ENCODE measurements at regions not wholly inside any gene's neighbourhood (a gene's known extent, or its start where the extent isn't known, plus 50 kb on each side); places are given as distances from the start of the nearest gene placed in this dataset.

GRCh38 chr1:189681252-189681919 is 796.3 kb downstream of the BRINP3 start:
- TF ChIP-seq, protein P1, sequence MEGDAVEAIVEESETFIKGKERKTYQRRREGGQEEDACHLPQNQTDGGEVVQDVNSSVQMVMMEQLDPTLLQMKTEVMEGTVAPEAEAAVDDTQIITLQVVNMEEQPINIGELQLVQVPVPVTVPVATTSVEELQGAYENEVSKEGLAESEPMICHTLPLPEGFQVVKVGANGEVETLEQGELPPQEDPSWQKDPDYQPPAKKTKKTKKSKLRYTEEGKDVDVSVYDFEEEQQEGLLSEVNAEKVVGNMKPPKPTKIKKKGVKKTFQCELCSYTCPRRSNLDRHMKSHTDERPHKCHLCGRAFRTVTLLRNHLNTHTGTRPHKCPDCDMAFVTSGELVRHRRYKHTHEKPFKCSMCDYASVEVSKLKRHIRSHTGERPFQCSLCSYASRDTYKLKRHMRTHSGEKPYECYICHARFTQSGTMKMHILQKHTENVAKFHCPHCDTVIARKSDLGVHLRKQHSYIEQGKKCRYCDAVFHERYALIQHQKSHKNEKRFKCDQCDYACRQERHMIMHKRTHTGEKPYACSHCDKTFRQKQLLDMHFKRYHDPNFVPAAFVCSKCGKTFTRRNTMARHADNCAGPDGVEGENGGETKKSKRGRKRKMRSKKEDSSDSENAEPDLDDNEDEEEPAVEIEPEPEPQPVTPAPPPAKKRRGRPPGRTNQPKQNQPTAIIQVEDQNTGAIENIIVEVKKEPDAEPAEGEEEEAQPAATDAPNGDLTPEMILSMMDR (conservative IDR thresholded peaks at IDR 0.05; ENCODE audit: low read depth, low read length), result no peak
- DNase-seq (ENCODE audit: low read depth), result no peak
- no peak overlapping the region for H3K4me3 ChIP-seq (ENCODE audit: low read length)

GRCh38 chr1:189682591-189682990 is 795.1 kb downstream of the BRINP3 start:
- TF ChIP-seq, protein P1 (conservative IDR thresholded peaks at IDR 0.05; ENCODE audit: low read depth, low read length), result no peak
- no peak overlapping the region for H3K4me3 ChIP-seq (ENCODE audit: low read length)
- no peak for DNase-seq (ENCODE audit: low read depth)

DNA sequence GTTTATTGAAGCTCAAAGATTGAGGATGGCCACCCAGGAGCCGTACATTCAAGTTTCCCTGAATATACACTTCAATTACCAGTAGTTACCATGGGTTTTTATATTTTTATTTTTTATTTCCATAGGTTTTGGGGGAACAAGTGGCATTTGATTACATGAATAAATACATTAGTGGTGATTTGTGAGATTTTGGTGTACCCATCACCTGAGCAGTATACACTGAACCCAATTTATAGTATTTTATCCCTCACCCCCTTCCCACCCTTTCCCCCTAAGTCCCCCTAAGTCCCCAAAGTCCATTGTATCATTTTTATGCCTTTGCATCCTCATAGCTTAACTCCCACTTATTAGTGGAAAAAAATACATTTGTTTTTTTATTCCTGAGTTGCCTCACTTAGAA is 791.4 kb downstream of the BRINP3 start:
- TF ChIP-seq, protein P1 (conservative IDR thresholded peaks at IDR 0.05; ENCODE audit: low read depth, low read length), result no peak
- DNase-seq (ENCODE audit: low read depth), result no peak
- no peak overlapping the region for H3K4me3 ChIP-seq (ENCODE audit: low read length)

- H3K4me3 ChIP-seq (ENCODE audit: low read length), result no peak overlapping the region
- TF ChIP-seq, protein P1 (conservative IDR thresholded peaks at IDR 0.05; ENCODE audit: low read depth, low read length), result no peak
- DNase-seq (ENCODE audit: low read depth), result no peak
These were observed 784.5 kb downstream of the BRINP3 start for GRCh38 chr1:189693140-189693539.

DNA sequence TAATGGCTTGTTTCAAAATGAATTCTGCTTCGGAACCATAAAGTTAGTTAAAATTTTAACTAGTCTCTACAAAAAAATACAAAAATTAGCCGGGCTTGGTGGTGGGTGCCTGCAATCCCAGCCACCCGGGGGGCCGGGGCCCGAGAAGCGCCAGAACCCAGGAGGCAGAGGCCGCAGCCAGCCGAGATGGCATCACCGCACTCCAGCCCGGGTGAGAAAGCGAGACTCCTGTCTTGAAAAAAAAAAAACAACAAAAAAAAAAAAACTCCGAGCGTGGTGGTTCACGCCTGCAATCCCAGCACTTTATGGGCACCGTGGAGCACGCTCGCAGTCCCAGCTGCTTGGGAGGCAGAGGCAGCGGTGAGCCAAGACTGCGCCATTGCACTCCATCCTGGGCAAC is 781.4 kb downstream of the BRINP3 start:
- TF ChIP-seq, protein P1 (conservative IDR thresholded peaks at IDR 0.05; ENCODE audit: low read depth, low read length), result no peak
- no peak for DNase-seq (ENCODE audit: low read depth)
- H3K4me3 ChIP-seq (ENCODE audit: low read length), result no peak overlapping the region

- no peak overlapping the region for H3K4me3 ChIP-seq (ENCODE audit: low read length)
- TF ChIP-seq, protein P1 (conservative IDR thresholded peaks at IDR 0.05; ENCODE audit: low read depth, low read length), result no peak
- no peak for DNase-seq (ENCODE audit: low read depth)
These were observed 780.6 kb downstream of the BRINP3 start for GRCh38 chr1:189697113-189697512.

- no peak overlapping the region for H3K4me3 ChIP-seq (ENCODE audit: low read length)
- TF ChIP-seq, protein P1 (conservative IDR thresholded peaks at IDR 0.05; ENCODE audit: low read depth, low read length), result no peak
- DNase-seq (ENCODE audit: low read depth), result no peak
These were observed 776.1 kb downstream of the BRINP3 start for GRCh38 chr1:189701606-189702005.

Data from retinal pigment epithelial cell (primary cell).